Osteocyte (in vitro differentiated cells): ENCODE measurements at regions not wholly inside any gene's neighbourhood (a gene's known extent, or its start where the extent isn't known, plus 50 kb on each side); places are given as distances from the start of the nearest gene placed in this dataset.
"Not testable (repeated sequence)": the region's sequence is repeated elsewhere in the genome, so short reads cannot be mapped to it uniquely, and the experiment has no call there.

Source experiments
- DNase-seq: peaks from one replicate; pipeline ENCODE4 v3.0.0; 2021; ENCODE audit warnings: mixed read lengths; ENCODE audit not compliant: unreplicated experiment; ENCODE audit errors: extremely low spot score
- H3K27ac Mint-ChIP-seq: one replicate; pipeline ENCODE4 v1.8.0; 2021; ENCODE audit warnings: mild to moderate bottlenecking, mixed read lengths; ENCODE audit not compliant: unreplicated experiment
- H3K27me3 Mint-ChIP-seq: one replicate; pipeline ENCODE4 v1.8.0; 2021; ENCODE audit warnings: mixed read lengths; ENCODE audit not compliant: unreplicated experiment
- H3K36me3 Mint-ChIP-seq: one replicate; pipeline ENCODE4 v1.8.0; 2021; ENCODE audit warnings: mixed read lengths; ENCODE audit not compliant: unreplicated experiment
- H3K4me1 Mint-ChIP-seq: one replicate; pipeline ENCODE4 v1.8.0; 2021; ENCODE audit warnings: mixed read lengths; ENCODE audit not compliant: unreplicated experiment
- H3K4me3 Mint-ChIP-seq: one replicate; pipeline ENCODE4 v1.8.0; 2021; ENCODE audit warnings: mild to moderate bottlenecking, moderate library complexity, mixed read lengths; ENCODE audit not compliant: unreplicated experiment
- H3K9me3 Mint-ChIP-seq: one replicate; pipeline ENCODE4 v1.8.0; 2021; ENCODE audit warnings: mixed read lengths; ENCODE audit not compliant: unreplicated experiment

DNA sequence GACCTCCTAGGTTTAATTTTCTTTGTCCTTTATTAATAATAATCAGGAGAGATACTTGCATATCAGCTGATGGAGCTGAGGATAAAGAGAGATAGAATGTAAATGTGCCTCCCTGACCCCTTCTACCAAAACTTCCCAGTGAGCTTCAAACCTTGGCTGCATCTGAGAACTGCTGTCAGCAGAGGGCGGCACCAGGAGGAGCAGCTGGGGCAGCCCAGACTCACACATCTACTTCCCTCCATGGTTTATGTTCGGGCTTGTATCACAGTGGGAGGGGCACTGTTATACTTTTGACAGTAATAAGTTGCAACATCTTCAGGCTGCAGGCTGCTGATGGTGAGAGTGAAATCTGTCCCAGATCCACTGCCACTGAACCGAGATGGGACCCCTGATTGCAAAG is 521.7 kb downstream of the RPIA start:
- H3K9me3 Mint-ChIP-seq, result peaks cover 24% of the 10 kb centered on the region
- DNase-seq, H3K4me3 Mint-ChIP-seq, H3K27me3 Mint-ChIP-seq, H3K4me1 Mint-ChIP-seq, H3K36me3 Mint-ChIP-seq, H3K27ac Mint-ChIP-seq: not testable (repeated sequence)

DNA sequence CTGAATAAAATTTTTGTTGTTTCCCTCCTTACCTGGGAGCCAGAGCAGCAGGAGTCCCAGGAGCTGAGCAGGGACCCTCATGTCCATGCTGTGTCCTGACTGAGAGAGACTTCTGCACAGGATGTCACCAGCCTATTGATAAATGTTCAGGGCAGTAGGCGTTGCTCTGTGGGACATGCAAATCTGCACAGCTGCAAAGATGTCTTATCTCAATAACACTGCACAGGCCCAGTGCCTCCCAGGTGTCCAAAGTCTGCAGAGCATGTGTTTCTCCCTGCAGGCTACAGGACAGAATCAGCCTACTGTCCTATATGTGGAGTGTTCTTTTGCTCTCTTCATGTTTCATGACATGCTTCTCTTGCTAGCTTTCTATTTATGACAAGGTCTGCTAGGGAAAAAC is 522.3 kb downstream of the RPIA start:
- not testable (repeated sequence) for H3K4me3 Mint-ChIP-seq, DNase-seq, H3K27ac Mint-ChIP-seq, H3K27me3 Mint-ChIP-seq, H3K36me3 Mint-ChIP-seq, H3K4me1 Mint-ChIP-seq
- peaks cover 24% of the 10 kb centered on the region for H3K9me3 Mint-ChIP-seq

DNA sequence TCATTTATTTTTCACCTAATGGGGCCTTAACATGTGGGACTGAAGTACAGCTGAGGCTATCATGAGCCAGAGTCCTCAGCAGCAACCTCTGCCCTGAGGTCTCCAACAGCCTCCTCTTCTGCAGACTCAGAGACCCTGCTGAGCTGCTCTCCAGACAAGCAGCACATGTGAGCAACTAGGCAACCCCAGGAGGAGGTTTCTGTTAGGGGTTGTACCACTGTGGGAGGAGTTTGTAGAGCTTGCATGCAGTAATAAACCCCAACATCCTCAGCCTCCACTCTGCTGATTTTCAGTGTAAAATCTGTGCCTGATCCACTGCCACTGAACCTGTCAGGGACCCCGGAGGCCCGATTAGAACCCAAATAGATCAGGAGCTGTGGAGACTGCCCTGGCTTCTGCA is 530.0 kb downstream of the RPIA start:
- not testable (repeated sequence) for H3K27ac Mint-ChIP-seq, H3K9me3 Mint-ChIP-seq, H3K36me3 Mint-ChIP-seq, H3K4me3 Mint-ChIP-seq, H3K4me1 Mint-ChIP-seq, H3K27me3 Mint-ChIP-seq, DNase-seq

DNA sequence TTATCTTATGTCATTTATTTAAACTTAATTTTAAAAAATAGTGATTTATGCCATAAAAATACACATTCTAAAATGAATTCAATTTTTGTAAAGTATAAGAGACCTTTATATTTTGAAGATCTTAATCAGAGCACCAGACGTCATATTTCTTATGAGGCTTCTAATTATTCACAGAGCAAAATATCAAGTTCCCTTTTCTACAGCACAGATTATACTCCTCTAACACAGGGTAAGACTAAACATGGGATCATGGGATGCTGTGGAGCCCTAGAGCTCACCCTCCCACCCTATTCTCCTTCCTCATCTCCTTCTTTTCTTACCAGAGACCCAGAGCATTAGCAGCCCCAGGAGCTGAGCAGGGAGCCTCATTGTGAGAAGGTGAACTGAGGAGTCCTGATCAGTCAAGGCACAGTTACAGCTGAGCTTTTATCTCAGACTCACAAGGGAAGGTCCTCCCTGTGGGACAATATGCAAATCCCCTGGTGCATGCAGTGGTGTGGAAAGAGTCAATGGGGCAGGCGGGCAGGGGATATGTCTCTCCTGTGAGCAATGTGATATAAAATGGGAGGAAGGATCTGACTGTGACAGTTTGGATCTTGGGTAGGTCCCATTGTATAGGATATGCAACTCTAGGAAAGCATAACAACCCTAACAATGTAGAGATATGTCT is 530.7 kb downstream of the RPIA start:
- not testable (repeated sequence) for H3K27me3 Mint-ChIP-seq, H3K4me1 Mint-ChIP-seq, H3K36me3 Mint-ChIP-seq, DNase-seq, H3K9me3 Mint-ChIP-seq, H3K27ac Mint-ChIP-seq, H3K4me3 Mint-ChIP-seq

DNA sequence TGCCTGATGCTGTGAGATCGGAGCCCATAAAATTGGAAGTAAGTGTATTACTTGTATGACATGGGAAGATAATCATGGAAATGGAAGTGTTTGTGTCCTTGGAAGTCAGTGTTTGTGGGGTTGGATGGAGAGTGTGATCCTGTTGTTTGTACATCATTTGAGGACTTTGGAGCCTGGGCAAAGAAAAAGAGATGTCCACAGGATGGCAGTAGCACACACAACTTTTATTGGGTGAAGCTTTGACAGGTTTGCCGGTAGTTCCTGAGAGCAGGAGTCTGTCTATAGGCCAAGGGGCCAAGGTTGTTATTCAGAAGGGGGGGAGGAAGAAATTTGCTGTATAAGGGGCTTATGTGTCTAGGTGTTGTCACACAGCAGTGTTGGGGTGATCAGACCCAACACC is 533.3 kb downstream of the RPIA start:
- H3K27ac Mint-ChIP-seq, H3K4me1 Mint-ChIP-seq, H3K36me3 Mint-ChIP-seq, H3K27me3 Mint-ChIP-seq, H3K4me3 Mint-ChIP-seq, DNase-seq, H3K9me3 Mint-ChIP-seq: not testable (repeated sequence)

DNA sequence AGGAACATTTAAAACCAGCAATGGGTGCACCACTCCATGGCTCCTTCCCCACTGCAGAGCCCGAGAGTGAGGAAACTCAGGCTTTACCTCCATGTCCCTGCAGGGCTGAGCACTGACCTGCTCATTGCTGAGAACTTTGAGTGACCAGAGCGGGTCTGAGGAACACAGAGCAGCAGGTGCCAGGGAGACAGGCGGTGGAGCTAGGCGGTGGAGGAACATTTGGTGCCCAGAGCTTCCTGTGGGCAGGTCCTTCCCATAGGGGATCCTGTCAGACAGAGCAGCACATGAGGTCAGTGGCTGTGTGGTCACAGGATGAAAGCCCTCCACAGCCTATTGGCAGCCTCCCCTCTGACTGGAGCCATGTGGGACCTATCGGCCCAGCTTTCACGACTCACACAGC is 538.5 kb downstream of the RPIA start:
- DNase-seq, H3K27ac Mint-ChIP-seq, H3K4me1 Mint-ChIP-seq, H3K36me3 Mint-ChIP-seq, H3K9me3 Mint-ChIP-seq, H3K4me3 Mint-ChIP-seq, H3K27me3 Mint-ChIP-seq: not testable (repeated sequence)

DNA sequence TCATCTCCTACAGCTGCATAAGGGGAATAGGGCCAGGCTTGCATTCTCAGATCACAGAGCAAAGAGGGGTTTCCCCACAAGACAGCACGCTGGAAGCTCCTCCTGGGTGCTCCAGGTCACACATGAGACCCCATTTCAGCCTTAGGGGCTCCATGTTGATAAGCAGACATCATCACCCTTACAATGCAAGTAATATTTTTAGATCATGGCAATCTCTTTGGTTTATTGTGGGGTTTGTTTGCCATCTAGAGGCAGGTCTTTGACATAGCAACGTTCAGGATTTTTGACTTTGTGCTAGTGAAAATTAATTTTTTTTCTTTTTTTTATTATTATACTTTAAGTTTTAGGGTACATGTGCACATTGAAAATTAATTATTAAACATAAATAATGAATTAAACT is 539.8 kb downstream of the RPIA start:
- not testable (repeated sequence) for H3K4me1 Mint-ChIP-seq, H3K4me3 Mint-ChIP-seq, DNase-seq

DNA sequence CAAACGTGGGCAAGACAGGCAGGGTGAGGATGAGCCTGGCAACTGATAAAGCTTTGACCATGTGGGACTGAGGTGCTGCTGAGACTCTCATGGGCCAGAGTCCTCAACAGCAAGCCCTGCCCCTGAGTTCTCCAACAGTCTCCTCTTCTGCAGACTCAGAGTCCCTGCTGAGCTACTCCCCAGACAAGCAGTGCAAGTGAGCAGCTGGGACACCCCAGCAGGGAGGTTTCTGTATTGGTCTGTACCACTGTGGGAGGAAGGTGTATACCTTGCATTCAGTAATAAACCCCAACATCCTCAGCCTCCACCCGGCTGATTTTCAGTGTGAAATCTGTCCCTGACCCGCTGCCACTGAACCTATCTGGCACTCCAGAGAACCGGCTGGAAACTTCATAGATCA is 542.5 kb downstream of the RPIA start:
- not testable (repeated sequence) for H3K27me3 Mint-ChIP-seq, H3K27ac Mint-ChIP-seq, H3K4me3 Mint-ChIP-seq, DNase-seq, H3K9me3 Mint-ChIP-seq, H3K4me1 Mint-ChIP-seq, H3K36me3 Mint-ChIP-seq

More for the DNA sequence above, 539.8 kb downstream of the RPIA start:
- H3K36me3 Mint-ChIP-seq, H3K27ac Mint-ChIP-seq, H3K9me3 Mint-ChIP-seq, H3K27me3 Mint-ChIP-seq: not testable (repeated sequence)

DNA sequence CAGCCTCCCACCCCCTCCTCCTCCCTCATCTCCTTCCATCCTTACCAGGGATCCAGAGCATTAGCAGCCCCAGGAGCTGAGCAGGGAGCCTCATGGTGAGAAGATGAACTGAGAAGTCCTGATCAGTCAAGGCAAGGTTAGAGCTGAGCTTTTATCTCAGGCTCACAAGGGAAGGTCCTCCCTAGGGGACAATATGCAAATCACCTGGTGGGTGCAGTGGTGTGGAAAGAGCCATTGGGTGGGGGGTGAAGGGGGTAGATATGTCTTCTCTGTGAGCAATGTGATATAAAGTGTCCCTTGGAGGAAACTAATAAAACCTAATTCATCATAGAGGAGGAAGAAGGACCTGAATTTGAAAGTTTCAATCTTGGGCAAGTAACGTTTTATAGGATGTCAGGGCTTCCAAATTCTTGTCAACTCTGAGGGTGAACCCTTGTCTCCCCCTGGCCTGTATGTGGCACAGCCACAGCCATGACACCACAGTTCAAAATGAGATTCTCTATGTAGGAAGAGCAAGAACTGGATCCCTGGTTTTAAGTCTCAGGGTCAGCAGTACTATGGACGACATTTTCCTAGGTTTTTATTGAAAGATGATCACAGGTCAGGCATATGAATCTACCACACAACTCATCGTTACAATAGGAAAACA is 543.5 kb downstream of the RPIA start:
- not testable (repeated sequence) for DNase-seq, H3K36me3 Mint-ChIP-seq, H3K9me3 Mint-ChIP-seq, H3K4me3 Mint-ChIP-seq, H3K27me3 Mint-ChIP-seq, H3K4me1 Mint-ChIP-seq, H3K27ac Mint-ChIP-seq

DNA sequence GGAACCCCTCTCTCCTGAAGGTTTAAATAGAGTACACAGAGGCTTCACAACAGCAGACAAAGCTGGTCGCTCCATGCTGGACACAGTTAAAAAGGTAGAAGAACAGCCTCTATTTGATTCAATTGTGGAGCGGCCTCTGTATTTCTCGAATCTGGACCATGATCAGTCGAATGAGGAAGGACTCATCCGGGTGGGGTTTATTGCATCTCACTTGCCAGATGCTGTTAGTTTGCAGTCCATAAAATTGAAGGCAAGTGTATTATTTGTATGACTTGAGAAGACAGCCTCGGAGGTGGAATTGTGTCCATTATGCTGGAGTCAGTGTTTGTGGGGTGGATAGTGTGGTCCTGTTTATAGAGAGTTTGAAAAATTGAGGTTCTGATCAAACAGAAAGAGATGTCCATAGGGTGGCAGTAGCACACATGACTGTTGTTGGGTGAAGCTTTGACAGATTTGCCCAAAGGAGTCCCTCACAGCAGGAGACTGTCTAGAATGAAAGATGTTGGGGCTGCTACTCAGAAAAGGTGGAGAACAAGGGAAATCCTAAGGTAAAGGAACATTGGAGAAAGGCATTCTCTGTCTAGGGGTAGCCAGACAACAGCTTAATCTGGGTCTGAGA is 545.5 kb downstream of the RPIA start:
- not testable (repeated sequence) for H3K9me3 Mint-ChIP-seq, H3K27ac Mint-ChIP-seq, H3K4me3 Mint-ChIP-seq, H3K27me3 Mint-ChIP-seq, H3K36me3 Mint-ChIP-seq, DNase-seq, H3K4me1 Mint-ChIP-seq

DNA sequence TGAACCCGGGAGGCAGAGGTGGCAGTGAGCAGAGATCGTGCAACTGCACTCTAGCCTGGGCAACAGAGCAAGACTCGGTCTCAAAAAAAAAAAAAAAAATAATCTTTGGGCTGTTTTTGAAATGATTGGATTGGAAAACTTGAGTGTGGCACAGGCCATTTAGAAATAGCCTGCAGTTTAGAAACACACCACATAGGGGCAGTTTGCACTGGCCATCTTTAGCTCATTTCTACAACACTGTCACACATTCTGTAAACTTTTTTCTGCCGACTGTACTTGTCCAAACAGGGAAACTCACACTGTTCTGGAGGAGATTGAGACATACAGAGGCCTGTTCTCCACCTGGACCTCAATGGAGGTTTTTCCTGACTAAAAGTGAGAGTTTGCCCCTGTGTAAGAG is 546.3 kb downstream of the RPIA start:
- not testable (repeated sequence) for H3K27ac Mint-ChIP-seq, H3K9me3 Mint-ChIP-seq, DNase-seq, H3K36me3 Mint-ChIP-seq, H3K27me3 Mint-ChIP-seq, H3K4me1 Mint-ChIP-seq, H3K4me3 Mint-ChIP-seq

DNA sequence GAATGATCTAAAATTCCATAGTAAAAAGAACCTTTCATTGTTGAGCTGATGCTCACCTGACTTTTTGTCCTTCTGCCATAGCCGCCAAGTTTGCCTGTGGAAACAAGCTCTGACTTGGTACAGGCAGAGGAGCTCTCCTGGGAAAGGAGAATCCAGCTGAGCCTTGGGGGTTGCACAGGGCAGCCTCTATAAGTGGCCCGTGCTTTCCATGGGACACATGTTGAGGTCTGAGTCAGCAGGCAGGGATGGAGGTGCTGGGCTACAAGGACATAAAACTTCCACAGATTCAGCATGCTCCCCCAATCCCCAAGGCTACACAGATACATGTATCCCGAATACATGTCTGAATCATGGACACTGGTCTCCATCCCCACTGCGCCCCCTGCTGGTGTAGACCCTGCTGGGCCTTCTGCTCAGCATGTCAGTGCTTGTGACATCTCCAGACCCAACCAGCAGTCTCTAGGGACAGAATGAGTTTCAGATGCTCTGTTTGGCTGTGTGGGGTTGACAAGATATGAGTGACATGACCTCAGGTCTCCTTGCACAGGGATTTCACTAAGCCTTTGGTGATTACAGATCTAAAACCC is 551.7 kb downstream of the RPIA start:
- not testable (repeated sequence) for H3K4me3 Mint-ChIP-seq, DNase-seq, H3K36me3 Mint-ChIP-seq, H3K27ac Mint-ChIP-seq, H3K27me3 Mint-ChIP-seq, H3K4me1 Mint-ChIP-seq
- H3K9me3 Mint-ChIP-seq, result peaks cover 14% of the 10 kb centered on the region
